H9 (cell line): ENCODE measurements at regions not wholly inside any gene's neighbourhood (a gene's known extent, or its start where the extent isn't known, plus 50 kb on each side); places are given as distances from the start of the nearest gene placed in this dataset.

Source experiments
- DNase-seq: peaks from one replicate; pipeline ENCODE4 v3.0.0-alpha.2; 2017
- H2AFZ ChIP-seq: one replicate; pipeline ENCODE4 v1.6.1; 2013; ENCODE audit warnings: mild to moderate bottlenecking, low read length, control low read depth, moderate library complexity
- H2AK5ac ChIP-seq: 2 replicates; pipeline ENCODE4 v1.6.1; 2013; ENCODE audit warnings: low read length, control low read depth, mixed read lengths; ENCODE audit not compliant: insufficient read length
- H2BK120ac ChIP-seq: one replicate; pipeline ENCODE4 v1.6.1; 2013; ENCODE audit warnings: low read depth, mild to moderate bottlenecking, low read length, control low read depth, inconsistent platforms; ENCODE audit not compliant: poor library complexity, severe bottlenecking
- H2BK12ac ChIP-seq: 2 replicates; pipeline ENCODE4 v1.6.1; 2013; ENCODE audit warnings: low read length, control low read depth, mixed read lengths, low read depth; ENCODE audit not compliant: insufficient read length
- H2BK15ac ChIP-seq: 2 replicates; pipeline ENCODE4 v1.6.1; 2013; ENCODE audit warnings: low read depth, low read length, control low read depth
- H2BK20ac ChIP-seq: one replicate; pipeline ENCODE4 v1.6.1; 2013; ENCODE audit warnings: low read depth, mild to moderate bottlenecking, low read length, control low read depth, inconsistent platforms; ENCODE audit not compliant: poor library complexity, severe bottlenecking
- H2BK5ac ChIP-seq: 2 replicates; pipeline ENCODE4 v1.6.1; 2013; ENCODE audit warnings: low read length, control low read depth, mixed read lengths; ENCODE audit not compliant: insufficient read length
- H3K14ac ChIP-seq: 2 replicates; pipeline ENCODE4 v1.6.1; 2013; ENCODE audit warnings: low read length, control low read depth; ENCODE audit not compliant: insufficient read depth
- H3K18ac ChIP-seq: 2 replicates; pipeline ENCODE4 v1.6.1; 2013; ENCODE audit warnings: low read depth, mild to moderate bottlenecking, mixed read lengths, low read length, control low read depth; ENCODE audit not compliant: insufficient read length
- H3K23ac ChIP-seq: 2 replicates; pipeline ENCODE4 v1.6.1; 2013; ENCODE audit warnings: low read length, control low read depth, mixed read lengths, low read depth; ENCODE audit not compliant: insufficient read length
- H3K23me2 ChIP-seq: 2 replicates; pipeline ENCODE4 v1.6.1; 2013; ENCODE audit warnings: low read depth, mild to moderate bottlenecking, mixed read lengths, low read length, control low read depth; ENCODE audit not compliant: insufficient read length, poor library complexity, severe bottlenecking
- H3K27ac ChIP-seq: 2 replicates; pipeline ENCODE4 v1.5.1; 2013; ENCODE audit warnings: low read length, control low read depth, mixed read lengths, low read depth; ENCODE audit not compliant: insufficient read length
- H3K27me3 ChIP-seq: 2 replicates; pipeline ENCODE4 v1.6.1; 2013; ENCODE audit warnings: low read length, control low read depth, inconsistent platforms; ENCODE audit not compliant: insufficient read depth
- H3K4ac ChIP-seq: 2 replicates; pipeline ENCODE4 v1.6.1; 2013; ENCODE audit warnings: low read depth, mild to moderate bottlenecking, control low read depth, inconsistent platforms, low read length, moderate library complexity
- H3K4me1 ChIP-seq: 2 replicates; pipeline ENCODE4 v1.6.1; 2013; ENCODE audit warnings: low read length, control low read depth, inconsistent platforms; ENCODE audit not compliant: insufficient read depth
- H3K4me2 ChIP-seq: 2 replicates; pipeline ENCODE4 v1.6.1; 2013; ENCODE audit warnings: low read length, control low read depth, mixed read lengths; ENCODE audit not compliant: insufficient read length, insufficient read depth
- H3K56ac ChIP-seq: 2 replicates; pipeline ENCODE4 v1.6.1; 2013; ENCODE audit warnings: low read depth, mild to moderate bottlenecking, mixed read lengths, low read length, control low read depth; ENCODE audit not compliant: insufficient read length
- H3K79me1 ChIP-seq: 2 replicates; pipeline ENCODE4 v1.6.1; 2013; ENCODE audit warnings: low read depth, mild to moderate bottlenecking, moderate library complexity, low read length, control low read depth, inconsistent platforms; ENCODE audit not compliant: insufficient read depth, poor library complexity, severe bottlenecking
- H3K79me2 ChIP-seq: 2 replicates; pipeline ENCODE4 v1.6.1; 2013; ENCODE audit warnings: low read length, control low read depth, inconsistent platforms; ENCODE audit not compliant: insufficient read depth
- H3K9ac ChIP-seq: 2 replicates; pipeline ENCODE4 v1.6.1; 2013; ENCODE audit warnings: low read length, control low read depth, mixed read lengths; ENCODE audit not compliant: insufficient read length; ENCODE audit errors: extremely low read depth
- H3K9me3 ChIP-seq: one replicate; pipeline ENCODE4 v1.6.1; 2013; ENCODE audit warnings: low read depth, low read length, inconsistent platforms; ENCODE audit not compliant: control insufficient read depth
- H3T11ph ChIP-seq: one replicate; pipeline ENCODE4 v1.6.1; 2013; ENCODE audit warnings: mild to moderate bottlenecking, low read length, control low read depth, inconsistent platforms
- H4K20me1 ChIP-seq: one replicate; pipeline ENCODE4 v1.6.1; 2013; ENCODE audit not compliant: control insufficient read depth, insufficient read length, insufficient read depth
- H4K5ac ChIP-seq: 2 replicates; pipeline ENCODE4 v1.6.1; 2013; ENCODE audit warnings: low read depth, mild to moderate bottlenecking, mixed read lengths, low read length, control low read depth; ENCODE audit not compliant: insufficient read length
- H4K8ac ChIP-seq: replicated peaks from 2 replicates; pipeline ENCODE4 v1.6.1; 2013; ENCODE audit warnings: low read length, control low read depth, mixed read lengths, low read depth; ENCODE audit not compliant: insufficient read length
- H4K91ac ChIP-seq: 2 replicates; pipeline ENCODE4 v1.6.1; 2013; ENCODE audit warnings: low read depth, mild to moderate bottlenecking, moderate library complexity, mixed read lengths, low read length, control low read depth; ENCODE audit not compliant: insufficient read length
- H3K27ac Mint-ChIP-seq, 3 experiments: 2 replicates in 2 of 3; 3 replicates in 1 of 3; pipeline ENCODE4 v1.8.0; 2020 to 2021; ENCODE audit warnings: mixed read lengths in 3 of 3, mild to moderate bottlenecking in 1 of 3, moderate library complexity in 1 of 3
- H3K27me3 Mint-ChIP-seq: 2 replicates; pipeline ENCODE4 v1.8.0; 2021; ENCODE audit warnings: low read depth, mild to moderate bottlenecking, moderate library complexity, mixed read lengths
- H3K36me3 Mint-ChIP-seq, 3 experiments: 2 replicates in 2 of 3; 3 replicates in 1 of 3; pipeline ENCODE4 v1.8.0; 2020 to 2021; ENCODE audit warnings: low read depth in 3 of 3, mixed read lengths in 3 of 3; ENCODE audit not compliant: insufficient read depth in 1 of 3
- H3K4me1 Mint-ChIP-seq, 2 experiments: 2 replicates each; pipeline ENCODE4 v1.8.0; 2020; ENCODE audit warnings: mixed read lengths in 2 of 2
- H3K4me3 Mint-ChIP-seq, 2 experiments: 2 replicates in 1 of 2; 3 replicates in 1 of 2; pipeline ENCODE4 v1.8.0; 2020 to 2021; ENCODE audit warnings: mild to moderate bottlenecking in 2 of 2, mixed read lengths in 2 of 2, moderate library complexity in 1 of 2
- H3K9me3 Mint-ChIP-seq, 2 experiments: 2 replicates in 1 of 2; 3 replicates in 1 of 2; pipeline ENCODE4 v1.8.0; 2020; ENCODE audit warnings: mild to moderate bottlenecking in 2 of 2, mixed read lengths in 2 of 2, moderate library complexity in 1 of 2
- WGBS: extraction: QIAGEN DNeasy Blood & Tissue Kit; methylation state at CpG from one replicate; pipeline ENCODE4 v1.1.7; 2013; ENCODE audit warnings: missing lambda C conversion rate, low lambda C conversion rate, mixed read lengths; ENCODE audit not compliant: insufficient read length; ENCODE audit errors: extremely low coverage; 5-methylcytosine and 5-hydroxymethylcytosine counted together
- TF ChIP-seq, protein P1 (sequence below): fragments of 200-600 bp; sonication (generic); conservative IDR thresholded peaks from 3 replicates; pipeline ENCODE4 v1.8.0; 2021; ENCODE audit warnings: antibody characterized with exemption, mild to moderate bottlenecking

DNA sequence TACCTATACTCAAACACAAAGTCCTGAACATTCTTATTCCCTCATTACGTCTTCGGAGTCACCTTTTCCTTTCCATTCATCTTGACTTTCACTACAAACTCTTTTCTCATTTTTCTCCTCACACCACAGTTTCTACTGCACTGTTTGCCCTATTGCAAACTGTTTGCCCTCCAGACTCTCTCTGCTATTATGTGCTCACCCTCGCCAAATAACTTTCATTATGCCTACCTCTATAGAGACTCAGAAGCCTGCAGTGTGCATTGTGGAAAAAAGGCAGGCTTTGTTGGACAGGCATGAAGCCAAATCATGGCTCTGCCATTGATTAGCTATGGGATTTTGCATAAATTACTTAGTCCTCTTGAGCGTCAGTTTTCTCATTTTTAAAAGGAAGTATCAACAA, 246.6 kb upstream of the CCDC196 start:
- no peak overlapping the region for H3K27ac Mint-ChIP-seq
- H3K27me3 Mint-ChIP-seq: peaks cover 17% of the 10 kb centered on the region
- H2AK5ac ChIP-seq: no peak overlapping the region
- H3K23me2 ChIP-seq: no peaks in the 10 kb centered on the region
- no peaks in the 10 kb centered on the region for H3K9me3 ChIP-seq
- H3K79me1 ChIP-seq: no peaks in the 10 kb centered on the region
- no peak overlapping the region for H2BK5ac ChIP-seq
- no peak overlapping the region for H3K14ac ChIP-seq
- H2BK120ac ChIP-seq: no peak overlapping the region
- no peak overlapping the region for H2BK12ac ChIP-seq
- no peak for DNase-seq
- no peak overlapping the region for H4K8ac ChIP-seq
- no peak overlapping the region for H2AFZ ChIP-seq
- H3K79me2 ChIP-seq: no peaks in the 10 kb centered on the region
- H3K4me2 ChIP-seq: no peak overlapping the region
- H3K4me1 Mint-ChIP-seq: peaks cover 4 to 8% of the 10 kb centered on the region in 2 experiments
- H3T11ph ChIP-seq: no peak overlapping the region
- no peak overlapping the region for H3K18ac ChIP-seq
- no peak overlapping the region for H3K27ac ChIP-seq
- H3K56ac ChIP-seq: no peak overlapping the region
- no peak overlapping the region for H3K4me3 Mint-ChIP-seq
- no peak overlapping the region for H2BK15ac ChIP-seq
- no peak overlapping the region for H4K5ac ChIP-seq
- H3K23ac ChIP-seq: no peak overlapping the region
- H3K9me3 Mint-ChIP-seq: no peaks in the 10 kb centered on the region
- H2BK20ac ChIP-seq: no peak overlapping the region
- H3K4me1 ChIP-seq: no peaks in the 10 kb centered on the region
- TF ChIP-seq, protein P1, sequence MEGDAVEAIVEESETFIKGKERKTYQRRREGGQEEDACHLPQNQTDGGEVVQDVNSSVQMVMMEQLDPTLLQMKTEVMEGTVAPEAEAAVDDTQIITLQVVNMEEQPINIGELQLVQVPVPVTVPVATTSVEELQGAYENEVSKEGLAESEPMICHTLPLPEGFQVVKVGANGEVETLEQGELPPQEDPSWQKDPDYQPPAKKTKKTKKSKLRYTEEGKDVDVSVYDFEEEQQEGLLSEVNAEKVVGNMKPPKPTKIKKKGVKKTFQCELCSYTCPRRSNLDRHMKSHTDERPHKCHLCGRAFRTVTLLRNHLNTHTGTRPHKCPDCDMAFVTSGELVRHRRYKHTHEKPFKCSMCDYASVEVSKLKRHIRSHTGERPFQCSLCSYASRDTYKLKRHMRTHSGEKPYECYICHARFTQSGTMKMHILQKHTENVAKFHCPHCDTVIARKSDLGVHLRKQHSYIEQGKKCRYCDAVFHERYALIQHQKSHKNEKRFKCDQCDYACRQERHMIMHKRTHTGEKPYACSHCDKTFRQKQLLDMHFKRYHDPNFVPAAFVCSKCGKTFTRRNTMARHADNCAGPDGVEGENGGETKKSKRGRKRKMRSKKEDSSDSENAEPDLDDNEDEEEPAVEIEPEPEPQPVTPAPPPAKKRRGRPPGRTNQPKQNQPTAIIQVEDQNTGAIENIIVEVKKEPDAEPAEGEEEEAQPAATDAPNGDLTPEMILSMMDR: no peak
- H3K27me3 ChIP-seq: no peaks in the 10 kb centered on the region
- H3K9ac ChIP-seq: no peak overlapping the region
- H3K4ac ChIP-seq: no peak overlapping the region
- no peaks in the 10 kb centered on the region for H4K20me1 ChIP-seq
- H3K36me3 Mint-ChIP-seq: no peaks in the 10 kb centered on the region; a peak in 1 of 7 replicates
- WGBS: no CpG with 5 or more reads among the region's 4 CpGs
- H4K91ac ChIP-seq: no peak overlapping the region
